HUDEP-2 (cell line): ENCODE measurements at regions not wholly inside any gene's neighbourhood (a gene's known extent, or its start where the extent isn't known, plus 50 kb on each side); places are given as distances from the start of the nearest gene placed in this dataset.
A peak's percentile ranks its signal among the peaks of the same experiment; 100 is the strongest.
"Not testable (repeated sequence)": the region's sequence is repeated elsewhere in the genome, so short reads cannot be mapped to it uniquely, and the experiment has no call there.

Experiments
- DNase-seq, 76 experiments: peaks; one replicate each; lab custom pipeline; 2025; ENCODE audit not compliant: unreplicated experiment in 76 of 76; lab: John Stamatoyannopoulos, UW

- no peak for DNase-seq
Observed at GRCh38 chr5:67790390-67790789, 425.2 kb upstream of the PIK3R1 start.

- not testable (repeated sequence) for DNase-seq
Observed at GRCh38 chr5:67779893-67780623, 435.5 kb upstream of the PIK3R1 start.

GRCh38 chr5:67774786-67775185 is 440.8 kb upstream of the PIK3R1 start:
- no peak for DNase-seq

GRCh38 chr5:67774267-67774552 is 441.3 kb upstream of the PIK3R1 start:
- no peak for DNase-seq

GRCh38 chr5:67773411-67774266 is 441.9 kb upstream of the PIK3R1 start:
- DNase-seq = no peak

GRCh38 chr5:67771791-67772190 is 443.8 kb upstream of the PIK3R1 start:
- no peak for DNase-seq

GRCh38 chr5:67771221-67771620 is 444.3 kb upstream of the PIK3R1 start:
- no peak for DNase-seq

- DNase-seq = no peak
Observed at GRCh38 chr5:67770431-67771025, 445.0 kb upstream of the PIK3R1 start.

- no peak for DNase-seq
Observed at GRCh38 chr5:67765697-67766096, 449.9 kb upstream of the PIK3R1 start.

- not testable (repeated sequence) for DNase-seq
Observed at GRCh38 chr5:67757771-67758170, 457.8 kb upstream of the PIK3R1 start.

- no peak for DNase-seq
Observed at GRCh38 chr5:67752357-67752708, 463.2 kb upstream of the PIK3R1 start.

- DNase-seq = peak in 1 of 76 experiments; percentile 0
Observed at GRCh38 chr5:67748165-67748690, 467.3 kb upstream of the PIK3R1 start.

- DNase-seq = no peak
Observed at GRCh38 chr5:67747096-67747495, 468.5 kb upstream of the PIK3R1 start.

- DNase-seq = not testable (repeated sequence)
Observed at GRCh38 chr5:67746608-67747007, 468.9 kb upstream of the PIK3R1 start.

- peak in 2 of 76 experiments; percentile 0 to 12 for DNase-seq
Observed at GRCh38 chr5:67746103-67746502, 469.5 kb upstream of the PIK3R1 start.

- no peak for DNase-seq
Observed at GRCh38 chr5:67732921-67733320, 482.6 kb upstream of the PIK3R1 start.

GRCh38 chr5:67732471-67732870 is 483.1 kb upstream of the PIK3R1 start:
- DNase-seq = no peak

- no peak for DNase-seq
Observed at GRCh38 chr5:67731886-67732285, 483.7 kb upstream of the PIK3R1 start.

- DNase-seq = no peak
Observed at GRCh38 chr5:67730917-67731474, 484.6 kb upstream of the PIK3R1 start.

- no peak for DNase-seq
Observed at GRCh38 chr5:67728326-67728890, 487.1 kb upstream of the PIK3R1 start.

- no peak for DNase-seq
Observed at GRCh38 chr5:67725604-67726003, 490.0 kb upstream of the PIK3R1 start.
